Activated CD8-positive, alpha-beta T cell treated with anti-CD3 and anti-CD28 coated beads for 36 hours (primary cell): ENCODE measurements at regions not wholly inside any gene's neighbourhood (a gene's known extent, or its start where the extent isn't known, plus 50 kb on each side); places are given as distances from the start of the nearest gene placed in this dataset.
"Not testable (repeated sequence)": the region's sequence is repeated elsewhere in the genome, so short reads cannot be mapped to it uniquely, and the experiment has no call there.

Experiments
- ATAC-seq: fragments of 200-7000 bp; cut with Tn5 transposase; one replicate; pipeline ENCODE4 v1.10.0; 2021; ENCODE audit warnings: mild to moderate bottlenecking, moderate library complexity
- CTCF ChIA-PET: fragments of 350-600 bp; sonication (Branson Sonifier 250); formaldehyde crosslinking; loops from one replicate; lab custom pipeline; 2021; ENCODE audit warnings: antibody characterized with exemption; lab: Charles Lee
- POLR2A ChIA-PET: fragments of 350-600 bp; sonication (Branson Sonifier 250); formaldehyde crosslinking; loops from one replicate; lab custom pipeline; 2021; ENCODE audit warnings: antibody characterized with exemption; lab: Charles Lee
- DNase-seq: peaks from one replicate; pipeline ENCODE4 v3.0.0-alpha.2; 2020
- H3K27ac Mint-ChIP-seq: one replicate; pipeline ENCODE4 v1.8.0; 2021; ENCODE audit warnings: mild to moderate bottlenecking, mixed read lengths
- H3K27me3 Mint-ChIP-seq: one replicate; pipeline ENCODE4 v1.8.0; 2021; ENCODE audit warnings: mixed read lengths
- H3K36me3 Mint-ChIP-seq: one replicate; pipeline ENCODE4 v1.8.0; 2021; ENCODE audit warnings: low read depth, mixed read lengths
- H3K4me1 Mint-ChIP-seq: one replicate; pipeline ENCODE4 v1.8.0; 2021; ENCODE audit warnings: low read depth, mixed read lengths
- H3K4me3 Mint-ChIP-seq: one replicate; pipeline ENCODE4 v1.8.0; 2021; ENCODE audit warnings: mild to moderate bottlenecking, moderate library complexity, mixed read lengths
- H3K9me3 Mint-ChIP-seq: one replicate; pipeline ENCODE4 v1.8.0; 2021; ENCODE audit warnings: mixed read lengths
- intact Hi-C: fragments of 100-400 bp; cut with micrococcal nuclease; formaldehyde crosslinking; loops from one replicate; pipeline ENCODE4 v1.10.0; 2022
- TF ChIP-seq, protein P1 (sequence below): fragments of 200-600 bp; IDR thresholded peaks from one replicate; pipeline ENCODE4 v1.8.0; 2022; ENCODE audit warnings: antibody characterized with exemption, mild to moderate bottlenecking

DNA sequence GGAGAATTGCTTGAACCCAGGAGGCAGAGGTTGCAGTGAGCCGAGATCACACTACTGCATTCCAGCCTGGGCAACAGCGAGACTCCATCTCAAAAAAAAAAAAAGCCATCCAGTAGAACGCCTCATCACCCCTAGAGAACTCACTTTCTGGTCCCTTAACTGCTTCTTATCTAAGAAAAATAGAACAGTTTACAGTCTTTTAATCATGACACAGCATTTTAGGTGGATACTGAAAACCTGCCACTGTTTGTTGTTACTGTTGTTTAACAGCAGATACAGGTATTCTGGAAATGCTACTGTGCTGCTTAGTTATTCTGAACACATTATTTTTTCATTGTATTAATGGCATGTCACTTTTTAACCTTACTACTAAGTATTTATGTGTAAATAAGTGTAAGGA is 624.3 kb upstream of the GHITM start:
- no peaks in the 10 kb centered on the region for H3K4me1 Mint-ChIP-seq
- DNase-seq = no peak
- CTCF ChIA-PET = no interaction called here
- ATAC-seq = no peak
- H3K9me3 Mint-ChIP-seq = peaks cover 5% of the 10 kb centered on the region
- no peak overlapping the region for H3K4me3 Mint-ChIP-seq
- no peaks in the 10 kb centered on the region for H3K36me3 Mint-ChIP-seq
- TF ChIP-seq, protein P1, sequence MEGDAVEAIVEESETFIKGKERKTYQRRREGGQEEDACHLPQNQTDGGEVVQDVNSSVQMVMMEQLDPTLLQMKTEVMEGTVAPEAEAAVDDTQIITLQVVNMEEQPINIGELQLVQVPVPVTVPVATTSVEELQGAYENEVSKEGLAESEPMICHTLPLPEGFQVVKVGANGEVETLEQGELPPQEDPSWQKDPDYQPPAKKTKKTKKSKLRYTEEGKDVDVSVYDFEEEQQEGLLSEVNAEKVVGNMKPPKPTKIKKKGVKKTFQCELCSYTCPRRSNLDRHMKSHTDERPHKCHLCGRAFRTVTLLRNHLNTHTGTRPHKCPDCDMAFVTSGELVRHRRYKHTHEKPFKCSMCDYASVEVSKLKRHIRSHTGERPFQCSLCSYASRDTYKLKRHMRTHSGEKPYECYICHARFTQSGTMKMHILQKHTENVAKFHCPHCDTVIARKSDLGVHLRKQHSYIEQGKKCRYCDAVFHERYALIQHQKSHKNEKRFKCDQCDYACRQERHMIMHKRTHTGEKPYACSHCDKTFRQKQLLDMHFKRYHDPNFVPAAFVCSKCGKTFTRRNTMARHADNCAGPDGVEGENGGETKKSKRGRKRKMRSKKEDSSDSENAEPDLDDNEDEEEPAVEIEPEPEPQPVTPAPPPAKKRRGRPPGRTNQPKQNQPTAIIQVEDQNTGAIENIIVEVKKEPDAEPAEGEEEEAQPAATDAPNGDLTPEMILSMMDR = no peak
- intact Hi-C loops = no loop called here
- no peak overlapping the region for H3K27ac Mint-ChIP-seq
- no peaks in the 10 kb centered on the region for H3K27me3 Mint-ChIP-seq
- POLR2A ChIA-PET = no interaction called here

DNA sequence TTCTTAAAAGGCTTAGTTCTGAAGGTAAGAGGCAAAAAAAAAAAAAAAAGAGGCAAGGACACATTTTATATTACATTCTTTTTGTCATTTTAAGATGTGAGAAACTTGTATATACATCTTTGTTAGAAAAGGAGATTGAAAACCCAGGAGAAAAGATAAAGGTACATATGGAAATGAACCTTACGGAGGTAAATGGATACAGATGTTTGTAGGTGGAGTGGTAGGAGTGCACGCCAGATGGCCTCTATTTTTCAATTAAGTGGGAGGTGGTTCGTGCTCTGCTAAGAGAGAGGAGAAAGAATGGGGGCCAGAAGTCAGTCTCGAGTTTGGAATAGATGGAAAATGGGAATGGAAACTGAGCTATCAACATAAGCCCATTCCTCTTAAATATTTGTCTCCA is 622.5 kb upstream of the GHITM start:
- H3K27me3 Mint-ChIP-seq = no peaks in the 10 kb centered on the region
- H3K9me3 Mint-ChIP-seq = peaks cover 5% of the 10 kb centered on the region
- intact Hi-C loops = no loop called here
- no peaks in the 10 kb centered on the region for H3K36me3 Mint-ChIP-seq
- TF ChIP-seq, protein P1 = no peak
- ATAC-seq = no peak
- no peak overlapping the region for H3K4me3 Mint-ChIP-seq
- H3K4me1 Mint-ChIP-seq = no peaks in the 10 kb centered on the region
- POLR2A ChIA-PET = no interaction called here
- CTCF ChIA-PET = no interaction called here
- no peak for DNase-seq
- H3K27ac Mint-ChIP-seq = no peak overlapping the region

DNA sequence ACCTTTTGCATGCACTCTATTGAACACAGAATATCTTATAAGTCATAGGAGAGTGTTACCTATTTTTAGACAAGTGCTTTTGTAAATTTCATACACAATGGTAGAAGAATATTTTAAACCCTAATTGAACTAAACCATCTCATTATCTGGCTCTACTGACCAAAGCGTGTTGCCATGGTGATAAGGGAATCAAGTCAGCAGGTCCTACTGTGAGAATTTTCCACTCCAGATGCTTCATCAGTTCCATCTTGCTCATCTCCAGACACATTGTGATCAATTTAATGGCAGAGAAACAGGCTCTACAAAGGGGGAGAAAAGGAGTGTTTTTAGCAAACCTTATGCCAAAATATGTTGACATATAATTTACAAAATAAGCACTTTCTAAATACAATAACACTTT is 621.9 kb upstream of the GHITM start:
- DNase-seq (no peak), ATAC-seq (no peak)
- ChIA-PET CTCF (no interaction called here), POLR2A (no interaction called here)
- intact Hi-C loops = no loop called here
- no peak overlapping the region for H3K4me3 Mint-ChIP-seq
- H3K4me1 Mint-ChIP-seq = no peaks in the 10 kb centered on the region
- no peaks in the 10 kb centered on the region for H3K27me3 Mint-ChIP-seq
- TF ChIP-seq, protein P1 = no peak
- H3K27ac Mint-ChIP-seq = no peak overlapping the region
- H3K9me3 Mint-ChIP-seq = peaks cover 5% of the 10 kb centered on the region
- H3K36me3 Mint-ChIP-seq = no peaks in the 10 kb centered on the region

DNA sequence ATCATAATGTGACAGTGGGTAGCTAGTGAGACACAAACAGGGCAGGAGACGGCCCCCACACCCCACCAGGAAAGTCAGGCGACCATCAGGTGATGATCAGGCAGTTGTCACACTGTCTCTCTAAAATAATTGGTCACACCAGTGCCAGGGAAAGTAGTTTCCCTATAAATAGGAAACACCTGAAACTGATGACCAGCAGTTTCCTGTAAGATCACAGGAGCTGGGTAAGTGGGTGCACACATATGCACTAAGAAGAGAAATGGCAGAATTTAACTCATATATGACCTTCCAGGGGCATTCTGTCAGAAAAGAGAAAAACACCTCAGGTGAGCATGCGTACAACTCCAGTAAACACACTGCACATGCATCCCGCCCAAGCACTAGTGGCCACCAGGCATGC is 620.5 kb upstream of the GHITM start:
- no peaks in the 10 kb centered on the region for H3K36me3 Mint-ChIP-seq
- POLR2A ChIA-PET = no interaction called here
- peaks cover 1% of the 10 kb centered on the region for H3K9me3 Mint-ChIP-seq
- H3K27me3 Mint-ChIP-seq = no peaks in the 10 kb centered on the region
- no peak overlapping the region for H3K4me3 Mint-ChIP-seq
- CTCF ChIA-PET = no interaction called here
- H3K27ac Mint-ChIP-seq = no peak overlapping the region
- ATAC-seq (no peak), DNase-seq (no peak)
- intact Hi-C loops = no loop called here
- TF ChIP-seq, protein P1 = no peak
- H3K4me1 Mint-ChIP-seq = no peaks in the 10 kb centered on the region

DNA sequence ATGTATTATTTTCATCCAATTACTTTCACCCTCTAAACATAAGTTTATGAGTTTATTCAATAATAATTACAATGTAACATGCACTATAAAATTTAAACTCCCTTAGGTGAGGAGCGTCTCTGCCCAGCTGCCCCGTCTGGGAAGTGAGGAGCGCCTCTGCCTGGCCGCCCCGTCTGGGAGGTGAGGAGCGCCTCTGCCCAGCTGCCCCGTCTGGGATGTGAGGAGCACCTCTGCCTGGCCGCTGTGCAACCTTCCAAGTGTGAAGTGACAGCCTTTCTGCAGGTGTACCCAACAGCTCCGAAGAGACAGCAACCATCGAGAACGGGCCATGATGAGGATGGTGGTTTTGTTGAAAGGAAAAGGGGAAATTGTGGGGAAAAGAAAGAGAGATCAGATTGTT is 618.9 kb upstream of the GHITM start:
- POLR2A ChIA-PET, H3K9me3 Mint-ChIP-seq, DNase-seq, H3K27me3 Mint-ChIP-seq, CTCF ChIA-PET, intact Hi-C loops, H3K27ac Mint-ChIP-seq, H3K4me1 Mint-ChIP-seq, H3K4me3 Mint-ChIP-seq, H3K36me3 Mint-ChIP-seq, ATAC-seq: not testable (repeated sequence)

DNA sequence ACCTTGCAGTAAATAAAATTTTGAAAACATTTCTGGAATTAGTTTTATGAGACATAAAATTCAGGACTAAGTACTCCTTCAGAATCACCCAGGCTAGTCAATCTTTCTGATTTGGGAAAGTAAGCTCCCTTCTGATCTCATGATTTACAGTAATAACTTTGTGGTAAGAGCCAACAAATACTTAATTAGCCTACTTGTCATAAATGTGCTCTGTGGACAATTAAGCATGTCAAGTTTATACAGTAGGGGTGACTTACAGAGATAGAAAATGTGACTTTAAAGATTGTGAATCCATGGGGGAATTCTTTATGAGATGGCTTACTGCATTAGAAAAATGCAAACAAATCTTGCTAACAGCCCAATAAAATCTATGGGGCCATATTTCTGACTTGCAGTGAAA is 616.9 kb upstream of the GHITM start:
- no peak for ATAC-seq
- intact Hi-C loops = no loop called here

More for the DNA sequence above, 616.9 kb upstream of the GHITM start:
- no peaks in the 10 kb centered on the region for H3K36me3 Mint-ChIP-seq
- DNase-seq = no peak
- POLR2A ChIA-PET = no interaction called here
- TF ChIP-seq, protein P1 = no peak
- H3K27ac Mint-ChIP-seq = no peak overlapping the region
- H3K27me3 Mint-ChIP-seq = no peaks in the 10 kb centered on the region
- H3K4me1 Mint-ChIP-seq = no peaks in the 10 kb centered on the region
- H3K9me3 Mint-ChIP-seq = peaks cover 7% of the 10 kb centered on the region
- no peak overlapping the region for H3K4me3 Mint-ChIP-seq
- CTCF ChIA-PET = no interaction called here
